HG03571 (cell line): ENCODE measurements at regions not wholly inside any gene's neighbourhood (a gene's known extent, or its start where the extent isn't known, plus 50 kb on each side); places are given as distances from the start of the nearest gene placed in this dataset.
"Not testable (repeated sequence)": the region's sequence is repeated elsewhere in the genome, so short reads cannot be mapped to it uniquely, and the experiment has no call there.

Experiments
- ATAC-seq: cut with Tn5 transposase; IDR thresholded peaks from one replicate; pipeline ENCODE4 v1.9.1; 2021; ENCODE audit not compliant: unreplicated experiment

DNA sequence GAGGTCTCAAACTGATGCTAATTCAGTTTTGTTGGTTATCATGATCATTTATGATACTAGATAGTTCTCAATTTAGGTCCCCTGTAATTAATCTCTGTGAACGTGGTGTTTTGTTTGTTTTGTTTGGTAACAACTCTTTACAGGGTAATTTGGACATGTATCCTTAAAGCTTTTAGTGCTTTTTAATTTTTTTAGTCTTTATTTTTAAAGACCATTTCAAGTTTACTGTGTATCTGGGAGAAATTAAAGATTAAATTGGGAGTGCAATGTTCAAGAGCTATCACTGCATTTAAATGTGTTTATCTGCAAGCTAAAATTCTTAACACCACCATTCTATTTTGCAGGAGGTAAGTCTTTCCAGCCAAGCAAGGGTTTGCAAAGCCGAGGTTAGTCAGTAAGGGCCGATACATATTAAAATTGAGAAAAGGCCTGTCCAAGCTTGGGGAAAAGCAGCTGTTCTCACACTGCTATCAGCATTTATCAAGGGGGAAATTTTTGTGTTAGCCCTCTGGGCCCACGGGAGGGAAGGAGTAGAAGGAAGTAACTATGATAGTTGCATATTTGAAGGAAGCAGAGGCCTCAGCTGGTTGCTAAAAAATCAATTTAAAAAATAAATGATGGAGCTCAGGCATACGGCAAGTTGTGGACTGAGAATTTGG lies 59.3 kb upstream of the ZNF217 start:
- no peak for ATAC-seq

DNA sequence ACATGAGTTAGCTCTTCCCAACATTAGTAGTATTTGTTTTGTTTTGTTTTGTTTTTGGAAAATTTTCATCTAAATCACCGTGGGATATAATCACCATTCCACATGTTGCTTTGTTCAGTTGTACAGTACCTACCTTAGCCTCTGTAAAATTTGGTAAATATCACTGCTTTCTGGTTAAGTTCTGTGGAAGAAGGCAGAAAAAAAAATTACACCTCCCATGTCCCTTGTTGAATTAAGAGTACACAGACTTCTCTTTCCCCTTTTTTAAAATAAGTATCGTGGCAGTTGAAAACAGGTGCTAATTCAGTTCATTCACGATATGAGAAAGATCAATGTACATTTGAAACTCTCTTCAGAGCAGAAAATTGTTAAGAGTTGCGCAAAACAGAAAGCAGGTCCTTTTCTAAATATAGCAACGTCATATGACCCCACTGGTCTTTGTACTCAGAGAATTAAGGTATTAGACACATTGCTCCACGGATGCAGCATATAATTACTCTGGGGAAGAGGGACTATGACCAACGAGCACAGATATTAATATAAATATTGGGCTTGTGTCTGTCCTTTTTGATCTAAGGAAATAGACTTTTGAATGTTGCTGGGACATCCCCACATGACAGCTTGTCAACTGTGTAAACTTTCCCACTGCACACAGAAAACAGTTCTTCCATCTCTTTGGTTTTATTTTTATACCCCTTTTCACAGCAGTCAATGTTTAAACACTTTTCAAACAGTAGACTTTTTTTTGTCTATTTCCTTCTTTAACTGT lies 58.6 kb upstream of the ZNF217 start:
- ATAC-seq: peak; percentile 60

DNA sequence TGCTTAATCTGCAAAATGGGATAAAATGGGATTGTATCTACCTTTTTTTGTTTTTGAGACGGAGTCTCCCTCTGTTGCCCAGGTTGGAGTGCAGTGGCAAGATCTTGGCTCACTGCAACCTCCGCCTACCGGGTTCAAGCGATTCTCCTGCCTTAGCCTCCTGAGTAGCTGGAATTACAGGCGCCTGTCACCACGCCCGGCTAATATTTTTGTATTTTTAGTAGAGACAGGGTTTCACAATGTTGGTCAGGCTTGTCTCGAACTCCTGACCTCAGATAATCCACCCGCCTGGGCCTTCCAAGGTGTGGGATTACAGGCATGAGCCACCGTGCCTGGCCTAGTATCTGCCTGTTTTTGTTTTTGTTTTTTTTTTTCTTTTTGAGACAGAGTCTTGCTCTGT lies 55.9 kb upstream of the ZNF217 start:
- ATAC-seq: not testable (repeated sequence)

DNA sequence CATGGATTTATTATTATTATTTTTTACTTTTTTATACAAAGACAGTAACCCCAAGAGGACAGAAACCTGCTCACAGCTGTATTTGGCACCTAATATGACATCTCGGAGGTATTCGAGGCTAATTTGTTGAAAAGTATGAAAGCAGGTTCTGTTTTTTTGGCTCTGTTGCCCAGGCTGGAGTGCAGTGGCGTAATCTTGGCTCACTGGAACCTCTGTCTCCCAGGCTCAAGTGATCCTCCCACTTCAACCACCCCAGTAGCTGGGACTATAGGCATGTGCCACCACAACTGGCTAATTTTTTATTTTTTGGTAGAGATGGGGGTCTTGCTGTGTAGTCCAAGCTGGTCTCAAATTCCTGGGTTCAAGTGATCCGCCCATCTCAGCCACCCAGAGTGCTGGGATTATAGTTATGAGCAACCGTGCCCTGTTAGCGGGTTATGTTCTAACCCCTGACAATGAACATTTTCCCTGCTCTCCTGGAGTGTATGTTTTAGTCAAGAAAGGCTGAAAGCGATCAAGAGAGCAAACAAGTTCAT lies 53.7 kb upstream of the ZNF217 start:
- no peak for ATAC-seq

GRCh38 chr20:53646550-53646949 lies 52.9 kb upstream of the ZNF217 start:
- ATAC-seq: no peak

DNA sequence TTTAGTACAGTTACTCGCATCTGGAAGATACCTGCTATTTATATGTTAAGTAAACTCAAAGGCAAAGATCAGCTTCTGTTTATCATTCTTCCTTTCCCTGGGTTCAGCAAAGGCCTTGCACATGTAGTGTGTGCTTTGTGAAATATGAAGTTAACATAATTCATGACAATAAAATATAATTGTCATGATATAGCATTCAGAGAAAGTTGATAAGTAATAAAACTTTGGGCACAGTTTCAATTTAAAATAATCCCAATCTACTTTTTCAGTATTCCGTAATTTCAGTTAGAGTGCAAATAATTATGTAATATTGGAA lies 51.9 kb upstream of the ZNF217 start:
- no peak for ATAC-seq

GRCh38 chr20:53644108-53644507 lies 50.5 kb upstream of the ZNF217 start:
- ATAC-seq: not testable (repeated sequence)
